ENCODE measurements at regions not wholly inside any gene's neighbourhood (a gene's known extent, or its start where the extent isn't known, plus 50 kb on each side); places are given as distances from the start of the nearest gene placed in this dataset.

- intact Hi-C loops (cut with DNase I; ENCODE audit: low total_unique reads): no loop called here
- TF ChIP-seq, protein P1, sequence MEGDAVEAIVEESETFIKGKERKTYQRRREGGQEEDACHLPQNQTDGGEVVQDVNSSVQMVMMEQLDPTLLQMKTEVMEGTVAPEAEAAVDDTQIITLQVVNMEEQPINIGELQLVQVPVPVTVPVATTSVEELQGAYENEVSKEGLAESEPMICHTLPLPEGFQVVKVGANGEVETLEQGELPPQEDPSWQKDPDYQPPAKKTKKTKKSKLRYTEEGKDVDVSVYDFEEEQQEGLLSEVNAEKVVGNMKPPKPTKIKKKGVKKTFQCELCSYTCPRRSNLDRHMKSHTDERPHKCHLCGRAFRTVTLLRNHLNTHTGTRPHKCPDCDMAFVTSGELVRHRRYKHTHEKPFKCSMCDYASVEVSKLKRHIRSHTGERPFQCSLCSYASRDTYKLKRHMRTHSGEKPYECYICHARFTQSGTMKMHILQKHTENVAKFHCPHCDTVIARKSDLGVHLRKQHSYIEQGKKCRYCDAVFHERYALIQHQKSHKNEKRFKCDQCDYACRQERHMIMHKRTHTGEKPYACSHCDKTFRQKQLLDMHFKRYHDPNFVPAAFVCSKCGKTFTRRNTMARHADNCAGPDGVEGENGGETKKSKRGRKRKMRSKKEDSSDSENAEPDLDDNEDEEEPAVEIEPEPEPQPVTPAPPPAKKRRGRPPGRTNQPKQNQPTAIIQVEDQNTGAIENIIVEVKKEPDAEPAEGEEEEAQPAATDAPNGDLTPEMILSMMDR (IDR thresholded peaks at IDR 0.05): no peak
- no peak for TF ChIP-seq POLR2A (IDR thresholded peaks at IDR 0.05)
- no peak overlapping the region for H3K4me3 ChIP-seq (ENCODE audit: low read depth, poor library complexity, severe bottlenecking)
- DNase-seq (ENCODE audit: low spot score in 2 of 2): no peak
- WGBS, 2 donors: 63 to 65% methylated on average over 24 of the region's 24 CpGs
These were observed 148.7 kb upstream of the PPP2R2D start for GRCh38 chr10:131751827-131752775.

GRCh38 chr10:131753336-131753735 is 147.5 kb upstream of the PPP2R2D start:
- intact Hi-C loops (cut with DNase I; ENCODE audit: low total_unique reads): no loop called here
- WGBS, 2 donors: 73 to 82% methylated on average over 7 of the region's 7 CpGs
- DNase-seq (ENCODE audit: low spot score in 2 of 2): no peak
- TF ChIP-seq, protein P1 (IDR thresholded peaks at IDR 0.05): no peak
- TF ChIP-seq POLR2A (IDR thresholded peaks at IDR 0.05): no peak
- no peak overlapping the region for H3K4me3 ChIP-seq (ENCODE audit: low read depth, poor library complexity, severe bottlenecking)

DNA sequence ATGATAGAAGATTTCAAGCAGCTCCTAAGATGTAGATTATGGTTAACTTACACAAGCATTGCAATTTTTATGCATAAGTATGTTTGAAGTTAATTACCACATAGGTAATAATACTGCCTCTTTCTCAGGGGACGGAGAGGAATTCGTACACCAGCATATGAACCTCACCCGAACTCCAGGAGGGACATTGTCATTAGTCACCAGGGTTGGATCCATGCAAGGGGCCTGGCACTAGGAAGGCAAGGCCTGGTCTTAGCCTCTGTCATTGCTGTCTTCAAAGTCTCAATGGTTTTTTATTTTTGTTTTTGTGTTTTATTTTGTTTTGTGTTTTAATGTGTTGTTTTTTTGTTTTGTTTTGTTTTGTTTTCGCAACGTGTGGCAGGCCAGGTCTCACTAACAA is 145.6 kb upstream of the PPP2R2D start:
- 81 to 93% methylated on average over 5 of the region's 5 CpGs for WGBS, 2 donors
- no peak overlapping the region for H3K4me3 ChIP-seq (ENCODE audit: low read depth, poor library complexity, severe bottlenecking)
- no peak for TF ChIP-seq POLR2A (IDR thresholded peaks at IDR 0.05)
- TF ChIP-seq, protein P1 (IDR thresholded peaks at IDR 0.05): no peak
- intact Hi-C loops (cut with DNase I; ENCODE audit: low total_unique reads): no loop called here
- DNase-seq (ENCODE audit: low spot score in 2 of 2): no peak

DNA sequence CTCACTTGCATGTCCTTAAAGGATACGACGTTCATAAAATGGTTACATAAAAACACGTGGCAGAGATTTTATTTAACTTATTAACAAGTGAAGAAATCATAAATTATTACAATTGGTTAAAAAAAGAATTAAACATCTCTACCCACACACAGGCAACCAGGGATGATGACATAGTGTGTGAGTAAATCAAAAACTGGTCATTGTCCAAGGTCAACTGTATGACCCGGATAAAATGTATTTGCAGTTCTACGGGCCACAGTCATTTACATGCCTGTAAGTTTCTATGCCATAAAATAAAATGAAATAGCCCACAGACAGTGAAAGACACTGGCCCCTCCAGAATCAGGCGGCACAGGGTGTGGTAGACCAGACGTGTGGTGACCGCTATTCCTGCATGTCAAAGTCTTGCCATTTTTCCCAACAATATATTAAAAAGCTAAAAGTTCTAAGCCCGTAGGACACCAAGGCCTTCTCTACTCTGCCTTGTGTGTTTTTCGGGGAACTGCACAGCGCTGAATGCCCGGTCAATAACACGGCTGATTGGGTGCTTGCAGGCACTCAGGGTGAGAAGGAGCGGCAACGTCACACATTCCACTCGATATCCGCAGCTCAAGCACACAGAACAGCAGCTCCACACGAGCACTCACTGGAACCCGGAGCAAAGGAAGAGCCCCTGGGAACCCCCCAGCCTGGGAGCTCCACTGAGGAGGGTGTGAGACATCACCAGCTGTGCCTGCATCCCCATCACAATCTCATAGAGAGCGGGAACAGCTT is 143.3 kb upstream of the PPP2R2D start:
- H3K4me3 ChIP-seq (ENCODE audit: low read depth, poor library complexity, severe bottlenecking): no peak overlapping the region
- DNase-seq (ENCODE audit: low spot score in 2 of 2): no peak
- TF ChIP-seq POLR2A (IDR thresholded peaks at IDR 0.05): no peak
- TF ChIP-seq, protein P1 (IDR thresholded peaks at IDR 0.05): no peak
- whole genome bisulfite sequencing, 2 donors: 85 to 89% methylated on average over 19 to 20 of the region's 20 CpGs
- intact Hi-C loops (cut with DNase I; ENCODE audit: low total_unique reads): no loop called here

- TF ChIP-seq, protein P1 (IDR thresholded peaks at IDR 0.05): no peak
- no peak for TF ChIP-seq POLR2A (IDR thresholded peaks at IDR 0.05)
- WGBS, 2 donors: 78 to 82% methylated on average over 14 to 18 of the region's 18 CpGs
- no peak for DNase-seq (ENCODE audit: low spot score in 2 of 2)
- intact Hi-C loops (cut with DNase I; ENCODE audit: low total_unique reads): no loop called here
- no peak overlapping the region for H3K4me3 ChIP-seq (ENCODE audit: low read depth, poor library complexity, severe bottlenecking)
These were observed 142.5 kb upstream of the PPP2R2D start for GRCh38 chr10:131758062-131758938.
